M059J (cell line): ENCODE measurements at regions not wholly inside any gene's neighbourhood (a gene's known extent, or its start where the extent isn't known, plus 50 kb on each side); places are given as distances from the start of the nearest gene placed in this dataset.

ENCODE experiments used
- DNase-seq: peaks from one replicate; pipeline ENCODE4 v3.0.0-alpha.2; 2012; ENCODE audit warnings: low read depth

- peak; percentile 51 for DNase-seq
Observed at GRCh38 chr7:25947669-25948516, 204.1 kb upstream of the NFE2L3 start.

- no peak for DNase-seq
Observed at GRCh38 chr7:25949736-25950487, 202.1 kb upstream of the NFE2L3 start.

GRCh38 chr7:25950488-25951413 is 201.2 kb upstream of the NFE2L3 start:
- DNase-seq, result peak; percentile 83

GRCh38 chr7:25951414-25952260 is 200.4 kb upstream of the NFE2L3 start:
- DNase-seq, result peak; percentile 31

- DNase-seq, result no peak
Observed at GRCh38 chr7:25952261-25953057, 199.5 kb upstream of the NFE2L3 start.

GRCh38 chr7:25953859-25954258 is 198.1 kb upstream of the NFE2L3 start:
- DNase-seq, result no peak

GRCh38 chr7:25954395-25954794 is 197.6 kb upstream of the NFE2L3 start:
- DNase-seq, result no peak

GRCh38 chr7:25959168-25959734 is 192.7 kb upstream of the NFE2L3 start:
- no peak for DNase-seq

GRCh38 chr7:25963733-25964132 is 188.3 kb upstream of the NFE2L3 start:
- no peak for DNase-seq

- no peak for DNase-seq
Observed at GRCh38 chr7:25964483-25964991, 187.5 kb upstream of the NFE2L3 start.

GRCh38 chr7:25965405-25966123 is 186.4 kb upstream of the NFE2L3 start:
- DNase-seq, result no peak

GRCh38 chr7:25966469-25966868 is 185.5 kb upstream of the NFE2L3 start:
- no peak for DNase-seq

- DNase-seq, result no peak
Observed at GRCh38 chr7:25967278-25968204, 184.5 kb upstream of the NFE2L3 start.

- DNase-seq, result peak; percentile 15
Observed at GRCh38 chr7:25968205-25968993, 183.6 kb upstream of the NFE2L3 start.

- no peak for DNase-seq
Observed at GRCh38 chr7:25970356-25970755, 181.6 kb upstream of the NFE2L3 start.

GRCh38 chr7:25970911-25971310 is 181.1 kb upstream of the NFE2L3 start:
- no peak for DNase-seq

- no peak for DNase-seq
Observed at GRCh38 chr7:25976630-25977029, 175.4 kb upstream of the NFE2L3 start.
